GM19372 (cell line): ENCODE measurements at regions not wholly inside any gene's neighbourhood (a gene's known extent, or its start where the extent isn't known, plus 50 kb on each side); places are given as distances from the start of the nearest gene placed in this dataset.
"Not testable (repeated sequence)": the region's sequence is repeated elsewhere in the genome, so short reads cannot be mapped to it uniquely, and the experiment has no call there.

Experiments
- ATAC-seq: cut with Tn5 transposase; IDR thresholded peaks from one replicate; pipeline ENCODE4 v1.9.1; 2021; ENCODE audit warnings: mild to moderate bottlenecking, low read depth, moderate library complexity; ENCODE audit not compliant: unreplicated experiment

DNA sequence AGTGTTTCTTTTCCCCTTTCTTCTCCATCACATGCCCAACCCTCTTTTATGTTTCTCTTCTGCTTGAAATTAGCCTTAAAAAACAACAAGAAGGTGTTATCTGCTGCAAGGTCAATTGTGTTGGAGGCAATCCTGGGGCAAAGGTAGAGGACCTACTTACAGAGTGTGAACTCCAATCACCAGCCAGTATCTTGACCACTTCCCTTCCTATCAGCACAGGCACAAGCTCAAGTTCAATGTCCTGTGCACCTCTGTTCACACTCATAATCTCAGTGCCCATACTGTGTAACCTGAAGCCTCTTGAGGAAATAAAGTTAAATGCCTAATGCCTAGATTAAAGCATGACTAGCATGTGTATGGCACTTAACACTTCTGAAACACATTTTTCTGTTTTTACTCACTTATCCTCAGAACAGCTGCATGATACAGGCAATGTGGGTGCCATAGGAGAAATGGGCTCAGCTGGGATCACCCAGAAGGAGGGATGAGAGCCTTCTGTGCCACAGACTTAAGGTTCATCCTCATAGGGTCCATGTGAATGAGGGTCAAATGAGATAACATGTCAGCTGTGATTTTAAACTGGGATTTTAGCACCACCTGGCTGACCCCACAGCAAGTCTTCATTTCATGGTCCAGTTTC is 701.5 kb downstream of the BCL11A start:
- ATAC-seq = no peak

DNA sequence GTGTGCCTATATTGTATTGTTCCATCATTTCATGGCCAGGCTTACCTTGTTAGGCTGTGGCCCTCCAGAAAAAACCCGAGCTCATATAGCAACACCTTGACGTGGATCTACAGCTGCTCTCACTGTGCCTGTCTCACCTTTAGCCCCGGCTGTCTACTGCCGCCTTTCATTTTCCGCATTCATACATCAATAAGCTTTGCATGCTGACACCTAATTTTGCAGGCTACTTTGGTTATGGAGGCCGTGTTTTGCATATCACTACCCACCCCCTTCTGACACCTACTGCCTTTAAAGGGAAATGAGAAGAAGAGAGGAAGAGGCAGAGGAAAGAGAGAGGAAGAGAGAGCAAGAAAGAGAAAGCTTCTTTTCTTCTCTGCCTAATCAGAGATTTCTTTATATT is 702.9 kb downstream of the BCL11A start:
- no peak for ATAC-seq

- no peak for ATAC-seq
These were observed 719.5 kb downstream of the BCL11A start for GRCh38 chr2:59833941-59834340.

DNA sequence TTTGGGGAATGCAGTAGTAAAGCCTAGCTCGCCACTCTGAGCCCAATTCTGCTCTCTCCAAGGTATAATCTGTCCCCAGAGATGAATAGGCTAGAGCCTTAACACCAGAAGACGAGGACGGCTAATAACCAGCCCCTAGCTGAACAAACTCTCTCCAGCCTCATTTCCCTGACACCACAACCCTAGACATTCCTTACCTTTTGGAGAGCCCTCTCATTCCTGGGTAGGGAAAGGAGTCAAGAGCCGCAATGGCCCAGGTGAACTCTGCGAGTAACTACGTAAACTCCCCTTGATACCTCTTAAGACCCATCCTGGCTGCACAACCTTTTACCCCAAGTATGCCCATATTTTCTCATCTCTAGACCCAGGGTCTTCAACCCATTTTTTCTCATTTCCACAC is 722.9 kb downstream of the BCL11A start:
- ATAC-seq = no peak

GRCh38 chr2:59827677-59828076 is 725.8 kb downstream of the BCL11A start:
- ATAC-seq = no peak

- no peak for ATAC-seq
These were observed 727.3 kb downstream of the BCL11A start for GRCh38 chr2:59826177-59826576.

DNA sequence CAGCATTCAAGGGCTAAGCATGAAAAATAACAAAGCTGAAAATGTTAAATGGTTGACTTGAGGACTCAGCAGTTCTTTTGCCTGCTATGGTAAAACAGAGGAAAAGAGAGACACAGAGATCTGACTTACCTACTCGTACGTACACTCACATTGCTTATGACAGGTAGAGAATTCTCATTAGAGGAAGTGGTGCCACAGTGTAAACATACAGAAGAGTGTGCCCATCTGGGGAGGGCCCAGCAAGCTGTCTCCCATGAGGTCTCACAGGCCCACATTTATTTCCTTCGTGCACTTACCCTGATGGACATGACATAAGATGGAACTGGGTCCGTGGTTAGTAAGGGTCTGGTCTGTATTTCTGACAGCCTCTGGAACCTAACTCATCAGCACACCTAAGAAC is 729.1 kb downstream of the BCL11A start:
- no peak for ATAC-seq

DNA sequence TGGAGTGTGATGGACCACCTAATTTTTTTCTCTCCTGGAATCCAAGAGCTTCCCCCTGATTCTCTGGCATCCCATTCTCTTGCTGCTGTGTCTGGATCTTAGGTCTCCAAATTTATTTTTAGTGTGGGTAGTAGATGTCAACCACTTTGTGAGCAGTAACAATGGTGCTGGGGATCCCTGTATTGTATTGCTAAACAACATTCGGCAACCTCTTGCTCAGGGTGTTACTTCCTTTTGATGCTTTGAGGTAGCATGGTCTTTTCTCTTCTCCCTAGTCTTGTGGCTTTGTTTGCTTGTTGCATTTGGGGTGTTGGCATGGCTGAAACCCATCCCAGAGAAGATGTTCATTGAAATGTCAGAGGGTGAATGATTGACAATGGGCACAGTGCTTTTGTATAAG is 737.4 kb downstream of the BCL11A start:
- ATAC-seq = no peak

DNA sequence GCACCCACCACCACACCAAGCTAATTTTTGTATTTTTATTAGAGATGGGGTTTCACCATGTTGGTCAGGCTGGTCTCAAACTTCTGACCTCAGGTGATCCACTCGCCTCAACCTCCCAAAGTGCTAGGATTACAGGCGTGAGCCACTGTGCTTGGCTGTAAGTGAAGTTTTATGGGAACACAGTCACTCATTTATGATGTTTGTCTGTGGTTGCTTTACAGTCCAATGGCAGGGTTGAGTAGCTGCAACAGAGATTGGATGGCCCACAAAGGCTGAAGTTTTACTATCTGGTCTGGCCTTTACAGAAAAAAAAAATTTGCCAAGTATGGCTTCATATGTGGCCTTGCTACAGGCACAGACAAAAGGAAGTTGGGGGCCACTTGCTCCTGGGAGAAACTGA is 743.2 kb downstream of the BCL11A start:
- not testable (repeated sequence) for ATAC-seq

DNA sequence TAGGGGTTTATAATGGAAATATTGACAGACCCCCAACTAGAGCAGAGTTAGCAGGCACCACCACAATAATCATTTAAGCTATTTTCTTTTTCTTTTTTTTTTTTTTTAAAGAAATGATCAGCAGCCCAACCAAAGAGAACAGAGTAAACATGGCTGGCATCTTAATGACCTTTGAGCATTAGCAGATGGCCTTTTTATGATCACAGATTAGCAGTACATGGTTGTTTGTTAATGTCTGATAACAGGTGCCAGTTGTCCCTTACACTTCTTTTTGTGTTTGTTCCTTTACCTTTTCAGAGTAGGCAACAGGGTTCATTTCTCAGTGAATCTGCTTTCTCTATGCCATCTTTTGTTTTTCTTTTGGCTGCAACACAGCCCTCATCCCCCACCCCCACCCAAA is 747.0 kb downstream of the BCL11A start:
- ATAC-seq = no peak

DNA sequence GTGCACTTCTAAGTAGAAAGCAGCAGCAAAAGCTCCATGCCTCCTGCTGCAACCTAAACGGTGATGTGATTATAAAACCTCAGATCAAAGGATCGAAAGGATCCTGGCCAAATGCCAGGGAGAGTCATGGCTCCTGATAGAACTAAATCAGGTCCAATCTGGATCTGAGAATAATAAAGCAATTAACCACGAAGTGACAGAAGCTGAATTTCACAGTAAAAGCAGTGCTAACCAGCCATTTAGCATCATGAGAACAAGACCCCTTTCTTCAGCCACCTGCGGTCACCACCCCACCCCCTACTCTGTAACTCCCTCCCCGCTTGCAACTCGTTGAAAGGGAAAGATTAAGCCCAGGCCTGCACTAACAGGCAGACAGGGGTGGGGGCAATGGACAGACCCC is 748.7 kb downstream of the BCL11A start:
- no peak for ATAC-seq

GRCh38 chr2:59803586-59803985 is 749.9 kb downstream of the BCL11A start:
- ATAC-seq = no peak

GRCh38 chr2:59798687-59799232 is 754.7 kb downstream of the BCL11A start:
- no peak for ATAC-seq

DNA sequence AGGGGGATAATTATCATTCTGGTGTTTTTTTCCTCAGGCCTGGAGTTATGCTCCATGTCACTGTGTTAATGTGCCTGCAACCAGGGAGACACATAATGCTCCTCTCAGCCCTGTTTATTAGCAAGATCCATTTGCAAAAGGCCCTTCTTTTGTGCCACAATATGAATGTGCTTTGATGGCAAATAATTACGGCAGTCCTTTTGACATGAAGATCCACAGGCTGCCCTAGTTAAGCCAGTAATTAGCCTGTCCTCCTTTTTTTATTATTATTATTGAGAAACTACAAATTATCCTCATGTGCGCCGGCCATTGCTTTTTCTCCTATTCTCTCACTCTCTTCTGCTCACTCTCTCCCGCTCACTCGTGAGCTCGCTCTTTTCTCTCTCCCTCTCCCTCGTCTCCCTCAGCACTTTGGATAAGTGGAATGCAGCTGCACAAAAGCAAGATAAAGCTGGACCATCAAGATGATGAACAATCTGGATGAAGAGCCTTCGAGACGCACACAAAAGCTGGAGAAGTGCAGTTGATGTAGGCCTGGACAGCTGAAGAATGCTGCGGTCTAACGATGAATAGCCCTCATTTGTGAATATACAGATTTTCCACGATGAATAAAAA is 762.3 kb downstream of the BCL11A start:
- ATAC-seq = no peak

DNA sequence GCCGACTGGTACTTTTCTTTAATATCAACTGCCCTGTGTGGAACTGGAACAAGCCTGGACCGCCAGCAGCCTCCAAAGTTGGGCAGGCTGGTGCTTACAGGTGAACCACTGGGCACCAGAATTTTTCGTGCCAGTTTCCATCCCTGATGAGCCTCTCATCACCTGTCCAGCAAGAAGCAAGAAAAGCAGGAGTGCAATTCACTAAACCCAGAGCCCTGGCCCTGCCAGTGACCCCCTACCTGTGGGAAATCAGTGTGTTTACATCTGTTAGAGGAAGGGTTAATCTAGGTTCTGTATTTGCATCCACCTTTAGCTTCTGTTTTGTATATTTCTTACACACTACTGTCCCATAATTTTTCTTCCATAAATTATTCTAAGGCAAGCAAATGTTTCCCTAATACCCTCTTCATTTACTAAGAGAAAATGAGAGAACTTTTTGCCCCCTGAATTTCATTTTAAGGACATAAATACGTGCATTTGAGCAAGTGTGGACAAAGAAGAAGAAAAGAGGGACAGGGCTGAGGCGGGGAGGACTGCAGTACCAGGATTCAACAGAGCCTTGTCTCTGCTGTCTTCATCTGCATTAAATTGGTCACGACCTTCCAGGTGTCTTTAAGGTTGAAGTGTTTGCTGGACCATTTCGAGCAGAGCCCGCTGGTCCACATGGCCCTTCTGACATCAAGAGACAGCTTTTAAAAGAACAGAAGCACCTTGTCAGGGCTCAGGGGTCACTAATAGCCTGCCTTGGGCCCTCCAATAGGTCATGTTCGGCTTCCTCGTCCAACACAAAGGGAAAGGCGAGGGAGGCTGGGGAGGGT is 763.1 kb downstream of the BCL11A start:
- ATAC-seq = no peak

- no peak for ATAC-seq
These were observed 763.9 kb downstream of the BCL11A start for GRCh38 chr2:59789523-59789922.

GRCh38 chr2:59787095-59787494 is 766.4 kb downstream of the BCL11A start:
- no peak for ATAC-seq

DNA sequence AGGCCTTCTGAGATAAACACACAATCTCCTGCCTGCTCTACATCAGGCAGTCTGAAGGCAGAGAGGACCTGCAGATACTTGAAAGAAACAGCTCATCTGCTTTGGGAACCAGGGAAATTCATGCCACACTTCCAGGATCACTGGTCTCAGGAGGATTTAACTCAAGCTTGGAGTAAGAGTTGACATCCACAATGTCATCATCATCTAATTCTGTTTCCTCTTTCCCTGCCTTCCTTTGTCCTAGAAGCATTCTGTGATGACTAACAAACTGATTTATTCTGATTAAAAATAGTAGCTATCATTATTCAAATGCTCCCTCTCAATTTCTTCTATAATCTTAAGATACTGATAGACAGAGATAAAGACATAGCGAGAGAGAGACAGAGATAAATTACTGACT is 766.8 kb downstream of the BCL11A start:
- no peak for ATAC-seq

DNA sequence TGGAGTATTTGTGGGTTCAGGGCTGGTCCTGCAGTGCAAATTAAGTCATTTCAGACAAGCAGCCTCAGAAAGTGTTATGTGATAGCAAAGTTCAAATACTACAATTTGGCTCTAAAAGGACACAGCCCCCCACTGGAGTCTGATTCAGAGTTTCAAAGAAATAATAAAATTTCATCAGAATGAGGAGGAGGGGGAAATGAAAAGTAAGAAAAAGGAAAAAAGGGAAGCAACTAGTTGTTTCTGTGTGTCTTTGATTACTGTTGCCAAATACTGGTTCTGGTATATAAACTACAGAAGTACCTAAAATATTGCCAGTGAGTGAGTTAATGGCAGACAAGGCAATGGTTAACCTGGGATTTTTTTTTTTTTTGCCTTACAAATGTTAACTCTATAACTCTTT is 773.9 kb downstream of the BCL11A start:
- no peak for ATAC-seq

- no peak for ATAC-seq
These were observed 776.3 kb downstream of the BCL11A start for GRCh38 chr2:59777120-59777519.

DNA sequence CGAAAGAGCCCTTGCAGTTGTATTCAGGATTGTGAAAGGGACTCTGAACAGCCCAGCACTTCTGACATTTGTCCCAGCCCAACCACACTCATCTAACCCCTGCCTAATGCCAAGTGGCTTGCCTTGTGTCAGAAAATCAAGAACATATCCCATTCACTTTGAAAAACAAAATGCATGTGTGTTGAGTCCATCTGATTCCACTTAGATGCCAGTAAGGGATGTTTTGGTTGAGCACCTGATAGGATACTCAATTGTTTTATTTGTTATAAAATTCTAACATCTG is 776.8 kb downstream of the BCL11A start:
- ATAC-seq = no peak
